ENCODE measurements at regions not wholly inside any gene's neighbourhood (a gene's known extent, or its start where the extent isn't known, plus 50 kb on each side); places are given as distances from the start of the nearest gene placed in this dataset.
"Not testable (repeated sequence)": the region's sequence is repeated elsewhere in the genome, so short reads cannot be mapped to it uniquely, and the experiment has no call there.

DNA sequence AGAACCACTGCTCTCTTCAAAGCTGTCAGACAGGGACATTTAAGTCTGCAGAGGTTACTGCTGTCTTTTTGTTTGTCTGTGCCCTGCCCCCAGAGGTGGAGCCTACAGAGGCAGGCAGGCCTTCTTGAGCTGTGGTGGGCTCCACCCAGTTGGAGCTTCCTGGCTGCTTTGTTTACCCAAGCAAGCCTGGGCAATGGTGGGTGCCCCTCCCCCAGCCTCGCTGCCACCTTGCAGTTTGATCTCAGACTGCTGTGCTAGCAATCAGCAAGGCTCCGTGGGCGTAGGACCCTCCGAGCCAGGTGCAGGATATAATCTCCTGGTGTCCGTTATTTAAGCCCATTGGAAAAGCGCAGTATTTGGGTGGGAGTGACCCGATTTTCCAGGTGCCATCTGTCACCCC, 179.5 kb upstream of the PROX1 start:
- TF ChIP-seq, protein P1, sequence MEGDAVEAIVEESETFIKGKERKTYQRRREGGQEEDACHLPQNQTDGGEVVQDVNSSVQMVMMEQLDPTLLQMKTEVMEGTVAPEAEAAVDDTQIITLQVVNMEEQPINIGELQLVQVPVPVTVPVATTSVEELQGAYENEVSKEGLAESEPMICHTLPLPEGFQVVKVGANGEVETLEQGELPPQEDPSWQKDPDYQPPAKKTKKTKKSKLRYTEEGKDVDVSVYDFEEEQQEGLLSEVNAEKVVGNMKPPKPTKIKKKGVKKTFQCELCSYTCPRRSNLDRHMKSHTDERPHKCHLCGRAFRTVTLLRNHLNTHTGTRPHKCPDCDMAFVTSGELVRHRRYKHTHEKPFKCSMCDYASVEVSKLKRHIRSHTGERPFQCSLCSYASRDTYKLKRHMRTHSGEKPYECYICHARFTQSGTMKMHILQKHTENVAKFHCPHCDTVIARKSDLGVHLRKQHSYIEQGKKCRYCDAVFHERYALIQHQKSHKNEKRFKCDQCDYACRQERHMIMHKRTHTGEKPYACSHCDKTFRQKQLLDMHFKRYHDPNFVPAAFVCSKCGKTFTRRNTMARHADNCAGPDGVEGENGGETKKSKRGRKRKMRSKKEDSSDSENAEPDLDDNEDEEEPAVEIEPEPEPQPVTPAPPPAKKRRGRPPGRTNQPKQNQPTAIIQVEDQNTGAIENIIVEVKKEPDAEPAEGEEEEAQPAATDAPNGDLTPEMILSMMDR (IDR thresholded peaks at IDR 0.05; ENCODE audit: low read depth, low read length, poor library complexity, severe bottlenecking), result not testable (repeated sequence)
- TF ChIP-seq EZH2phosphoT487 (IDR thresholded peaks at IDR 0.05; ENCODE audit: borderline replicate concordance, low read length), result not testable (repeated sequence)
